HG03378 (cell line): ENCODE measurements at regions not wholly inside any gene's neighbourhood (a gene's known extent, or its start where the extent isn't known, plus 50 kb on each side); places are given as distances from the start of the nearest gene placed in this dataset.
"Not testable (repeated sequence)": the region's sequence is repeated elsewhere in the genome, so short reads cannot be mapped to it uniquely, and the experiment has no call there.

Experiments
- ATAC-seq: cut with Tn5 transposase; IDR thresholded peaks from one replicate; pipeline ENCODE4 v1.9.1; 2021; ENCODE audit warnings: mild to moderate bottlenecking, moderate library complexity; ENCODE audit not compliant: unreplicated experiment

GRCh38 chr9:89853931-89854330, 249.1 kb downstream of the GADD45G start:
- ATAC-seq = no peak

- no peak for ATAC-seq
Measured at GRCh38 chr9:89854715-89855475, 250.1 kb downstream of the GADD45G start.

- not testable (repeated sequence) for ATAC-seq
Measured at GRCh38 chr9:89856296-89856695, 251.5 kb downstream of the GADD45G start.

- ATAC-seq = not testable (repeated sequence)
Measured at GRCh38 chr9:89856950-89857349, 252.1 kb downstream of the GADD45G start.

DNA sequence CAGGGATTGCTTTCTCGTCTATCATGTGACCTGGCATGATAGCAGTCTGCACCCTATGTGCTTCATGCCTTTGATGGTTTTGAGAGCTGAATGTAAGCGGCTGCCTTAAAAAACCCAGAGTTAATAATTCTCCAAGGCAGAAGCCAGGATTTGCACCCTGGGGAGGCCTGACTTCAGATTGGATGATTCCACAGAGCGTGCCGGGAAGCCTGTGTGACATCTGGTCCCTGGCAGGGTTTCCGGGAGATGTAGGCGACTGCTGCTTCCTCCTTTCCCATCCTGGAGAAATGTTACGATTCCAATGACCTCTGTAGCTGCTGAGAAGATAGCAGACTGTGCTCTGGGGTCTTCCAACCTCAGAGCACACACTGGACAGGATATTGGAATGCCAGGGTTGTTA, 255.0 kb downstream of the GADD45G start:
- ATAC-seq = not testable (repeated sequence)

DNA sequence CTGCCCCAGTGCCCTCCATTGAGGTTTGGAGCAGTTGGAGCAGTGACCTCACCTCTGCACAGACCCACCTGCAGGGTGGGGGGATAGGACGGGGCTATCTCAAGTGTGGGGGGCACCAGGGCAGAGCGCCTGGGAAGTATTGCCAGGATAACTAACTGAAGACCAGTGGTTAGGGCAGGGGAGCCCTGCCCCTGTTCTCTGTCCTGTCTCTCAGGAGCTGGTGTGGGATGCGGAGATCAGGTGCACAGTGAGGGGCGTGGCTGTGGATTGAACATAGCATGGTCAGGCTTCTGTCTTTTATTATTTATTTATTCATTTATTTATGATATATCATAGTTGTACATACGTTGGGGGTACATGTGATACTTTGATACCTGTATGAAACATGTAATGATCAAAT, 256.6 kb downstream of the GADD45G start:
- ATAC-seq = not testable (repeated sequence)

DNA sequence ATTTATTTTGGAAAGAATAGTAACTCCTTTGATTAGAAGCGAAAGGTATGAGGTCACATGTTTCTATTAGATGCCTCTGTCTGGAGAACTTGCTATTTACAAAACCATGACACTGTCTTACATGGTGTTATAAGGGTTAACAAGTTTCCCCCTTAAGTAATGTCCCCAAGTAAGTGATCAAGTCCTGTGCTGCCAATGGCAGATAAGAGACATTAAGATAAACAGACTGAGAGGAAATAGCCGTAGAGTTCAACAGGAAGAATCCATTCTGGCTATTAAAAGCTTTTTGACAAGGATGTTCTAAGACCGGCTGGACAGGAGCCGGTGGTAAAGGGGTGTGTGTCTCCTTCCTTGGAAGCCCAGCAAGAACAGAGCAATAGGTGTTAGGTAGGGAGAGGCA, 257.5 kb downstream of the GADD45G start:
- no peak for ATAC-seq

DNA sequence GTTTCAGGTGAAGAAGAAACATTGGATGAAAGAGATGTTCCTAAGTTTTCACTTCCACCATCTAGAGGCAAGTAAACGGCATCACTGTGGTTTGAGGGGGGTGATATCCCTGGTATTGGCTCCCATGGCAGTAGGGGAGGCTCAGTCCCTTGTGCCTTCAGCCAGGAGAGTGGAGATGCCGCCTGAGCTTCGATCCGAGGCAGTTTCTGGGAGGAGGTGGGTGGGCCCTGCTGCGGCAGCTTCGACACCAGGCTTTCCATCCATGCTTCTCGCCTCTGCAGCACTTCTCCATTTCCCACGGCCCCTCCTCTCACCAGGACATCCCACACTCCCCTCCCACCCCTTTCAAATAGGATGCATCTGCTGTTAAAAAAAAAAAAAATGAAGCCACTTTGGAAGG, 258.3 kb downstream of the GADD45G start:
- no peak for ATAC-seq

DNA sequence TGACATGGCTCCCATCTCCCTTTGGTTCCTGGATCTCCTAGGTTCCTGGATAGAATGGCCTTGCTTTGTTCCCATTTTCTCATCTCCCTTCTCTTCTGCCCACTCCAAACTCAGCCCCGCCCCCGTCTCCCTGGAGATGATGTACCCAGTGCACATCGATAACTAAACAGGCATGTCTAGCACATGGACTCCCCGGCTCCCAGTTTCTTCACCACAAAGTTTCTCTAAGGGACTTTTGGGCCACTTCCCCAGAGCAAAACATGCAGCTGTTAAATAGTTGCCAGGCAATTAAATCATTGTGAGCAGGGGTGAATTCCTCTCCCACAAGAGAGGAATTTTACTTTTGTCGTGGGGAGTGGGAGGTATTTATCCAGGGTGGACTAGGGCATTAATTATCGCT, 259.0 kb downstream of the GADD45G start:
- no peak for ATAC-seq

DNA sequence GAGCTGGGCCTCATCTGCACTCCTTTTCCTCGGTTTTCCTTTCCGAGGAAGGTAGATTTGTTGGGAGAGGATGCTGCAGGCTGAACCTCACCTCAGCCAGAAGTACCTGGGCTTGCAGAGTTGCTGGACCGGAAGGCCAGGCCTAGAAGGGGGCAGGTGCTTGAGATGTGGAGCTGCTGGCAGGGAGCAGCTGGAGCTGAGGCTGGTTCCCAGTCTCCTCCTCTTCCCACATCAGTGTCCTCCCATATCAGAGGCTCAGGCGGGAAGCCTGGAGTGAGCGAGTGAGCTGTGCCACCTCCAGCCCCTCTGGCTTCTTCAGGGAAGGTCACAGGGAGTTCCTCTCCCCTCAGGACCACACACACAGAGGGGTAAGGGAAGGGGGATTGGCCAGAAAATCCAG, 259.4 kb downstream of the GADD45G start:
- no peak for ATAC-seq

DNA sequence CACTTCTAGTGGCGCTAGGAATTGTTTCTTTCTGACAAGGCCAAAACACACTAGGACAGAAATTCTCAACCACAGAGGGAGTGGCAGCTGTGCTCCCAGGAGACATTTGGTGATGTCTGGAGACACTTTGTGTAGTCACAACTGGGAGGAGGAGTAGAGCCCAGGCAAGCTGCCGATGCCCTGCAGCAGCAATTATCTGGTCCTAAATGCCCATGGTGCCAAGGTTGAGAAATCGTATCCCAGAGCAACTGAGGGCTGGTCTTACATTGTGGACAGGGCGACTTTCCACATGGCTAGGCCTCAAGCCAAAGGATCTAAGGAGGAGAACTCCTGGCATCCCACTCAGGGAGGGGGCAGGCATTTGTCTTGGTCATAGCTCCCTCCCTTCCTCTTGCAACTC, 259.9 kb downstream of the GADD45G start:
- no peak for ATAC-seq

- no peak for ATAC-seq
Measured at GRCh38 chr9:89865357-89865756, 260.5 kb downstream of the GADD45G start.

DNA sequence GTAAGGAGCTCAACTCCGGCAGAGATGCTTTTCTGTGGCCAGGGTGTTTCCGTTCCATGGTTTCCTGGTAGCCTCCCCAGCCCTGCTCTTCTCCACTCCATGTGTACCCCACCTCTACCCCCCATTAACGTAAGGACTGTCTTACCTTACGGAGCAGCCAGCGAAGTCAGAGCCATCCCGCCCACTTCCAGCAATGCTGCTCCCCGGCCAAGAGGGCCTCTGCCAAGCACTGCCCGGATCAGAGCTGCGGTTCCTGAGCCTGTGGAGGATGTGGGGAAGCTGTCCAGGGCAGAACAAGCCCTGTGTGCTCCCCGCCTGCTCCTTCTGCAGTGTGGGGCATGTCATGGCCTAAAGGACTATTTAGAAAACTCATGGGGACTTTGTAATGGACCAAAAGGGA, 261.2 kb downstream of the GADD45G start:
- ATAC-seq = no peak

- ATAC-seq = no peak
Measured at GRCh38 chr9:89866701-89867100, 261.9 kb downstream of the GADD45G start.

DNA sequence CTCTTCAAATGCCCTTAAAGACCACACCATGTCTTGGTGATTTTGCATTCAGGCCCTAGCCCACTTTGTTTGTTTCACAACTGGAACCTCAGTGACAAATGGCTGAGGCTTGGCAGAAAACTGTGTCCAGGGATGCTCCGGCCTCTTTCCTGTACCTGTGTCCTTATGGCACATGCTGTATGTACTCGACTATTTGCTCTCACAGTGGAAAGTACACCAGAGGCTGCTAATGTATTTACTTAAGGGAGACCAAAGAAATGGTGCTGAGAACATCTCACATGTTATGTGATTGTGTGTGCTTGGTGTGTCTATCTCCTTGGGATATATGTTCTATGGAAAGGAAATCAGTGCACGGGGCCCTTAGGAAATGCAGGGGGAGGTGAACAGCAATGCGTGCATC, 263.3 kb downstream of the GADD45G start:
- ATAC-seq = no peak

- ATAC-seq = no peak
Measured at GRCh38 chr9:89869793-89870580, 265.2 kb downstream of the GADD45G start.

- ATAC-seq = no peak
Measured at GRCh38 chr9:89871871-89872331, 267.1 kb downstream of the GADD45G start.

GRCh38 chr9:89872426-89872912, 267.7 kb downstream of the GADD45G start:
- ATAC-seq = no peak

DNA sequence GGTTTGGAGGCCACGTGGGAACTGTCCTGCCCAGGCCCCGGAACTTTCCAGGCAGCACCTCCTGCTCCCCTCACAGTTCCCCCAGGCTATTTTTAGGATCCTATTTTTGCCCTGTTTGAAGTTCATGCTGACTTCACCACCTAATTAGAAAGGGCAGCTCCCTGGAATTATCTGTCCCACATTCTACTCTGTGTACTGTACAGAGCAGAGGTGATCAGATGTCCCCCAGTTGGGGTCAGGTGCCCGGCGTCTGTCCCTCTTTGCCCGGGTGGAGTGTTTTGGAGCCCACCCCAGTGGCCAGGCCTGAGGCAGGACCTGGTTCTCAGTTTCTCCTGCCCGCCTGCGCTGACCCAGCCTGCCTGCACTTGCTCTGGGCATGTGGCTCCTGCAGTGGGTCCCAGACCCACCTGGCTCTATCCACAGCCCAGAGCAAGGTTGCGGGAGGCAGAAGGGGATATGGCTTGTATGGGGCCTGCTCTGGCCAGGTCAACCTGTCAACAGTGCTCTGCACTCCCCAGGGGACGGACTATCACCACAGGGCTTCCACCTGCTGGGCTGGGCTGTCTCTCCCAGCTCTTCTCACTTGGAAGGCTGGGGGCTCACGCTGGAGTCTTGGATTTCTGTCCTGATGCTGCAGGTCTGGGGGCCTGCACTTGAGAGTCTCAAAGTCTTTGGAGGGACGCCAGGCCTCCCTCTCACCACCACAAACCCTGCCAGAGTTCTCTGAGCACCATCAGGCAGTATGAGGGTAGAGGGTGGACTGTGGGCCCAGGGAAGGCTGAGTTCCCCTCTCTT, 268.3 kb downstream of the GADD45G start:
- ATAC-seq = no peak

GRCh38 chr9:89873801-89874200, 269.0 kb downstream of the GADD45G start:
- ATAC-seq = no peak
